Stimulated activated CD4-positive, alpha-beta T cell treated with anti-CD3 and anti-CD28 coated beads, TNF-alpha, amount 100 ng/mL, for 1 hour (primary cell): ENCODE measurements at regions not wholly inside any gene's neighbourhood (a gene's known extent, or its start where the extent isn't known, plus 50 kb on each side); places are given as distances from the start of the nearest gene placed in this dataset.
"Not testable (repeated sequence)": the region's sequence is repeated elsewhere in the genome, so short reads cannot be mapped to it uniquely, and the experiment has no call there.

ENCODE experiments used
- DNase-seq, 3 donors: peaks; one replicate each; pipeline ENCODE4 v3.0.0-alpha.2; 2020; ENCODE audit warnings: low read depth in 3 of 3, low spot score in 1 of 3

DNA sequence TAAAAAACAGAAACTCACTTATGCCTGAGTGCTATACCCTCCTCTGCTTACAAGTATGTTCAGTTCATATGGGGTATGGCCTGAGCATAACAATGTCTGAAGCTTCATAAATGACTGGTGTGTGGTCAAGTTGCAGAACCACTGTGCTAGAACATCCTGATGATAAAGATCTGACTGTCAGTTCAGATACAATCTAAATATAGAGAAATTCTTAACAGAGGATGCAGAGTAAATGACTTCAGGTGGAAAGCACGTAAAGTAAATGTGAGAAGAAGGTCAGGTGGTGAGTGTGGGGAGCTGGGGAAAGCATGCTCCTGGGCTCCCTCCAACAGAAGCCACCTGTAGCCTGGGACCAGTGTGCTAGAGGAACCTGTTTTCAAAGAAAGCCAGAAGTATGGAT lies 926.2 kb downstream of the TSN start:
- no peak for DNase-seq

DNA sequence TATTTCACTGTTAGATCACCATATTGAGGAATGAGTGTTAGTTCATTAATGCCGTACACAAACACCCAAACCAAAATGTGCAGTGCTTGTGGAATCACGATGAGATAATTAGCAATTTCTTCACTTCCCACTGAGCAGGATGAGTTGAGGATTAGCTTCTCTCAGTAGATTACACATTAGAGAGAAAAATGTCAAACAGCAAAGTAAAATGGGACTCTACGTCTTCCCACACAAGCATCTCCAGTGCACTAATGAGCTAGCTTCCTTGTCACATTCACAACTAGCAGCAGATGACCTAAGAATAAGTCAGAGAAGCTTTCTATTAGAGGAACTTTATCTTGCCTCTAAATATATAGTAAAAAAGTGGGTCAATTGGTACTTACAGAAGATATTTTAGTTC lies 926.9 kb downstream of the TSN start:
- DNase-seq = no peak

DNA sequence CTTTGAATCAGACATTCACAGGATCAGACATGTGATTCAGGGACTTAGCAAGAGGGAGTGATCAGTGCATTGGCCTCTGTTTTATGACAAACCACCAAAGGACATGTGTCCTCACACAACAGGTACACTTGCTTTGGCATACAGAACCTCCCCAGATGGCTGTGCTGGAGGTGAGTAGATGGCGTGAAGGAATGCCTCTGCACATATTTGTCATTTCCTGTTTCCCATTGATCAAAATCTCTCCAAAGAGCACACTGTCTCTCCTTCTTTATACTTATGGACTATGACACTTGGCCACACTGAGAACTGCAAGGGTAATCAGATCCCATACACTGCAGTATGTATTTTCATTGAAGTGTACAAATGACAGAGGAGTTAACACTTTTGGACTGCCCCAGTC lies 927.6 kb downstream of the TSN start:
- DNase-seq = no peak

DNA sequence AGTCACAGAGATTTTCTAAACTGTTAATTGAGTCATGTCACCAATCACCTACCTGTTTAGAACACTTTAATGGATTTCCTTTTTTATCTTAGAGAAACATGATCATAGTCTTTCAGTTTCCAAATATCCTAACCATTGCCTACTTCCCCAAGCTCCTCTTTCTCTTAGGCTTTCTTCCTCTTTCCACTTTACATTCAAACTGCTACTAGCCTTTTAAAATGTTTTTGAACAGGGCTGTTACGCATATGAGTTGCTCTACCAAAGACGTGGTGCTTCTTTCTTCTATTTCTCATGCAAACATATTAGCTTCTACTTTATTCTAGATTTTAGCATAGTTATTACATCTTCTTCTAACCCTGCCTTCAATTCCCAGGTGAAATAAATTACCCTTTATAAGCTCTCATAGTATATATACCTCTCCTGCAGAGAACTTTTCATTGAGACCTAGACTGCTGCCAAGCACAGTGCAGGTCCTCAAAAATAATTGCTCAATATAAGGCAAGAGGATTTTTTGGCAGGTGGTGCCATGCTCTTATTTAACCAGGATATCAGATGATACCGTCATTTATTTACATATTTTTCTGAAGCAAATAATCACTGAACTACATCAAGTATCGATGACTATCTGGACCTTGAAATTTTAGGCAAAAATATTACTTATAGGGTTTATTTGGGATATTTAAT lies 937.1 kb downstream of the TSN start:
- DNase-seq = no peak

DNA sequence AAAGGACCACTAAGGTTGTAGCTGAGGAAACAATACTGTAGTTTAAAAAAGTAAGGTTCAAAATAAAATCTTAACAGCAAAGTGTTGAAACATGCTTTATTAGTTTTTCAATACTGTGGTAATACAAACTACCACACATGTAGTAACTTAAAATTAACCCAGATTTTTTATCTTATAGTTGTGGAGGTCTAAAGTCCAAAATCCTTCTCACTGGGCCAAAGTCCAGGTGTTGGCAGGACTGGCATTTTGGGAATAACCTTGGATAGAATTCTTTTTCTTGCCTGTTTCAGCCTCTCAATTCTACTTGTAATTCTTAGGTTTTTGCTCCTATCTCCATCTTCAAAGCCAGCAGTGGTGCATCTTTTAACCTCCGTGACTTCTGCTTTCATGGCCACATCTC lies 942.0 kb downstream of the TSN start:
- no peak for DNase-seq

DNA sequence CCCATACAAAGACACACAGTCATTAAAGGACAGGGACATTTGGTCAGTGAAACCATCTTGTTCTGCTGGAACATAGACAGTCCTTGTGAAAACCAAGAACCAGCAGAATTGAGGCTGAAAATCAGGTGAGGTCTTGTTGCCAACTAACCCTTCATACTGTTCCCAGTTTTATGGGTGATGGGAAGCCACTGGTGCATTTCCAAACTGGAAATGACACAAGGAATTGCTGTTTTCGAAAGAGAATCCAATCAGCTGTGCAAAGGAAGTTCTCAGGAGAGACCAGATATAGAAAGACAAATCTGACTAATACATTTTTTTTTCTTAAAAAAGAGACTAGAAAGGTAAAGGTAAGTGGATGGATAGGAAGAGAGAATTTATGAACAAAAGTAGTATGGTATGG lies 948.2 kb downstream of the TSN start:
- no peak for DNase-seq

DNA sequence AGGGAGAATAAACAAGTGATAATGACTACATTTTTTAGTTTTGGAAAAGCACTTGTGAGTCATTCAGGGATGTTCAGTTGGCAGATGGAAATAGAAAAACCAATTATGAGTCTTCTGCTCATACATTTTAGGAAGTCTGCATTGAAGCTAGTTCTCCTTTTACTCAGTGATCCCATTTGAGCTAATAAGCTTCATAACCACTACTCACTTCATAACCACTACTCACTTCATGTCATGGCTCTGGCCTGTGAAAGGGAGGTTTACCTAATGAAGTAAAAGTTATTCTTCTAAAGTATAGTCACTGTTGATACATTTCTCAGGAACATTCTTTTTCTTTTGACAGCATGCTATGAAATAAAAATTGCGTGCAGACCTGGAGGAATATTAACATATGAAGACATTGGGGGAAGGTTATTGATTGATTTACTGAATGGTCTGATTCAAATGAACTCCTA lies 948.7 kb downstream of the TSN start:
- DNase-seq = no peak

DNA sequence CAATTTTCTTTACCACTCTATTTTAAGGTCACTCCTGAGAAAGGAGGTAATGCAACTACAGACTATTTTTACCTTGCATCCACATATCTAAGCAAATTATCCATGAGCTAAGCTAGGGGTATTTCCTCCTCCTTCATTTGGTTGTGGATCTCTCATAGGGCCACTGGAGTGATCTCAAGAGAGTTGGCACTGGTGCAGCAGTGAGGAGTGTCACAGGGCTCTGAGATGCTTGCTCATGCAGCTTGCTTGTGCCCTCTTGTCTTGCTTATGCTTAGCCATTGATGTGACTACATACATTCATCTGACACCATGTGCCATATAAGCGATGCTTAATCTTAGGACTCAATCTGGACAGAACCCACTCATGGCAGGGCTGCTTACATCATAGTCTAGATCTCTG lies 950.3 kb downstream of the TSN start:
- DNase-seq = no peak

DNA sequence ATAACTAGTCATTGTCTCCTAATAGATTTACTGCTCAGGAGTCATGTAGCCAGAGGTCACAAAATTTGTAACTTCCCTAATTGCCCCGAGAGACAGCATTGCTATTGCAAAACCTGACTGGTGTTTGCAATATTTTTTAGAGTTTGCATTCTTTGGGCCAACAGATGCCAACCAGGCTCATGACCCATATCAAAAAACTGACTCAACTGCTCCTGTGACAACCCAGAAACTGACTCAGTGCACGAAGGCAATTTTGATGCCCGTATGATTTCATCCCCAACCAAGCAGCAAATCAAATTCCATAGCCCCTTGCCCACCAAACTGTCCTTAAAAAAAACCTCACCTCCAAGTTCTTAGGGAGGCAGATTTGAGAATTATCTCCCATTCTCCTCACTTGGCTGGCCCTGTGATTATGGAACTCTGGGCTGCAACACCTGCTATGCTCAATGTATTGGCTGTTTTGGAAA lies 951.3 kb downstream of the TSN start:
- no peak for DNase-seq

DNA sequence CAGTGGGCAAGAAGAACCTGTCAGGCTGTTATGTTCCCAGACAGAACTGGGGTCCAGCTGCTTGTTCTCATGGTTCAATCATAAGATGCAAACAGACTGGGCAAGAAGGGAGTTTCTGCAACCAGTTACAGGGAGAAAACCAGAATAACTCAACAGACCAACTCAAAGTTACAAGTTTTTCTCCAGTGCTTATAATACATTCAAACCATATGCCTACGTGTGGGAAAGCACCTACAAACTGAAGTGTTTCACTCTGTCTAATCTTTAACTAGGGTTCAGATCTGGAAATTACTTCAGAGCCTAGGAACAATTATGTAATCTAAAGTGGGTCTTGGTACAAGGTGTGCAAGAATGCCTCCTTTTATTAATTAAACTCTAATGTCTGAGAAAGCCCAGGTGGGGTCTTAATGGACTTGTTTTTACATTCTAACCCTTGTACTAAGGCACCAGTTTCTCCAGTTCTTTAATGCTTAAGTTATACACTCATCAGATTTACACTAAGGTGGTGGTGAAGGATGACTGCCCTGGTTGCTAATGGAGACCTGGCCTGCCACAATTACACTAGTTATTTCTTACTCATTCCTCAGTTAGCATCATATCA lies 951.9 kb downstream of the TSN start:
- DNase-seq = no peak

DNA sequence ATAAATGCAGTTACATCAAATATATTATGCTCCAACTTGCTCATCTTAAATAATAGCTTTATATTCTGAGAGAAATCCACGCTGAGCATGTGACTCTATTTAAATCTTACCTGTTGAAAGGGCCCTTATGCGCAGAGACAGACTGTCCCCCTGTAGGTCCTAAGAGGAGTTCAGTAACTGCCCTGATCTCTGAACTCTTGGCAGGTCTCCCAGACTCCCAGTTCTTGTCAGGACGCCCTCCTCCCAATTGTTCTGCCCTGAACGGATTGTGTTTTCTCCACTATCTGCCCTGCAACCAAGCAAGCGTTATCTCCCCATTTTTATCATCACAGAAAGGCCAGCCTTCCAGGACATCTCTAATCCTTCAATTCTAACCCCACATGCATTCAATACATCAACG lies 954.6 kb downstream of the TSN start:
- no peak for DNase-seq

- DNase-seq = no peak
Measured at GRCh38 chr2:122713800-122714199, 958.3 kb downstream of the TSN start.

DNA sequence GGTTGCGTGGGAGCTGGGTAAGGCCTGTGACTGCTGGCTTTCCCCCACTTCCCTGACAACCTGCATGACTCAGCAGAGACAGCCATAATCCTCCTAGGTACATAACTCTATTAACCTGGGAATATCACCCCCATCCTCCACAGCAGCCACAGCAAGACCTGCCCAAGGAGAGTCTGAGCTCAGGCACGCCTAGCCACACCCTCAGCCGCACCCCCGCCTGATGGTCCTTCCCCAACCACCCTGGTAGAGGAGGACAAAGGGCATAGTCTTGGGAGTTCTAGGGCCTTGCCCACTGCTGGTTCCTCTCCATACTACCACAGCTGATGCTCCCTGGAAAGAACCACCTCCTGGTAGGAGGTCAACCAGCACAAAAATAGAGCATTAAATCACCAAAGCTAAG lies 965.4 kb downstream of the TSN start:
- not testable (repeated sequence) for DNase-seq

- no peak for DNase-seq
Measured at GRCh38 chr2:122734766-122735424, 979.4 kb downstream of the TSN start.

DNA sequence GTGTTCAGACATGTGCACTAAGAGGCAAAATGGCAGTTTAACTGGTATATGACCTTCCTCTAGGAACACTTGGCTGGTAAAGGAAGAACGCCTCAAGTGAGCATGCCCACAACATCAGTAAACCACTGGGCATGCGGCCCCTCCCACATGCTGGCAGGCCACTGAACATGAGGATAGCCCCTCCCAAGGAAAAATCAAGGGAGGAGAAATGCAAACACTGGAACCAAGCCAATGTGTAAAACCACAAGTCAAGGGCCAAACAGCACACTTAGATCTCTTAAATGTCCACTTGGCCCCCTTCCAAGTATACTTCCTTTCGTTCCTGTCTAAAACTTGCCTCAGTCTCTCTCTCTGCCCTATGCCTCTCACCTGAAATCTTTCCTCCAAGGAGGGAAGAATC lies 980.8 kb downstream of the TSN start:
- DNase-seq = no peak

DNA sequence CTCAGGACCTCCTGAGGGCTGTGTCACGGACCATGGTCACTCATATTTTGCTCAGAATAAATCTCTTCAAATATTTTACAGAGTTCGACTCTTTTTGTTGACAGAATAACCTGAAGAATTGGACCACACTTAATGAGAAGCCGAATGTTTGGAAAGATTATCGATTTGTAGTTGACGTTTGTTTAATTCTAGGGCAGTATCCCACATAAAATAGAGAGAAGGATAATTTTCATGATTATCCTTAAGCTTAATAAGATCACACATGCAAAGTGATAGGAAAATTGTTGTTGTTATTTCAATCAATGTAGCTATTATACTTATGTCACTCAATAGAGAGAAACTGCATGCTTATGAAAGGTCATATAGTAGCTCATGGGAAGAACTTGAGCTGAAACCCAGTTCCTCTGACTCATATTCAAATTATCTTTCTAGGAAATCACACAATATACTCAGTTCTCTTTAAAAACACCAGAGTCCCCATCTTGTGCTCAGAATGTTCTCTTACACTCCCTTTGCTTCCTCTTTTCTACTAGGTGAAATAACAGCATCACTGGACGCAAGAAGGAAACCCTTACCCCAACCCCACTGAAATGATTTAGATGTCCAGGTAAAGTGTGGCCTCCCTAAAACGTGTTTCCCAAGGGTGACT lies 982.1 kb downstream of the TSN start:
- DNase-seq = no peak

DNA sequence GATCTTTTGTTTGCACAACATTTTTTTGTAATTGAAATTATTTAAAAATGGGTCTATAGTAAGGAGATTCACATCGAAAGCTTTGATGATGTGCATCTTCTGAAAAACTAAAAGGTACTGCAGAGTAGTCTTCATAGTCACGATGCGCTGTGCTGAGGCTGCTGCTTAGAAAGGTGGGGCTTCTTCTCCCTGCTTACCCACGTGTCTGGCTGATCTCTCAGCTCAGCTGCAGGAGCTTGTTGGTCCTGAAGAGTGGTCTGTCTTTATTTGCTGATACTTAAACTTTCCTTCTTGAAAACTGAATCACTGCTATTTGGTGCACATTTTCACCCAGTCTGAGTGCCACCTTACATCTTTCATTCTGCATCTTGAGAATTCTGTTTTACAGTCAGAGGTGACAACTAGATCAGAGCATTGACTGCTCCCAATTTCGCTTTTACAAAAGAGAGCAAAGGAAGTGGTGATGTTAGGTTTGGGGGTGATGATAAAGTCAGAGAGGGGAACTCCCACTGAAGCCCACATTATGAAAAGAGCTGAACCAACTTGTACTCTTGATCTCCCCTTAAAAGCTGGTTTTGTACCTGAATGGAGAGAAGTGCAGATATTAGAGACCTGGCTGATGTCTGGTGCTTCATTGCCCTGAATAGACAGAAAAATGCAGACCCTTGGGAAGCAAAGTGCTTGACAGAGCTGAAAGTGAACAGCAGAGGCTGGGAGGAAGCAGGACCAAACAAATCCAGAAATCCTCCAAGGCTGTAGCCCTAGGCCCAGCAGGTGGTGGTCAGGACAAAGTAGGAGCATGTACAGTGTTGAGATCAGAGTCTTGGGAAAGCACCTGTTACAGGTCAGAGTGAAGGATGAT lies 984.5 kb downstream of the TSN start:
- no peak for DNase-seq

DNA sequence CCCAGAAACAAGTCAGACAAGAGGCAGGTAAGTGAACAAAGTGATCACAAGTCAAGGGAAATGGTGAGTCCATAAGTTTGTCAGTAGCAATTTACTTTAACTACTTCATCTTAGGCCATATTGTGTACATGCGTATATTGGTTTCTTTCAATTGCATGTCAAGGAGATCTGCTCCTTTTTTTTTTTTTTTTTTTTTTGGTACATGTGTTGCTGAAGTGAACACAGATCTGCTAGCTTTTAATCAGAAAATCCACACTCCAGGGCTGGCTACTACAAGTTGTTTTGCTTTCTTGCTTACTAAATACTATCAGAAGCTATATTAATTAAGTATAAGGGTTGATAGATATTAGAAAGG lies 985.1 kb downstream of the TSN start:
- DNase-seq = no peak

DNA sequence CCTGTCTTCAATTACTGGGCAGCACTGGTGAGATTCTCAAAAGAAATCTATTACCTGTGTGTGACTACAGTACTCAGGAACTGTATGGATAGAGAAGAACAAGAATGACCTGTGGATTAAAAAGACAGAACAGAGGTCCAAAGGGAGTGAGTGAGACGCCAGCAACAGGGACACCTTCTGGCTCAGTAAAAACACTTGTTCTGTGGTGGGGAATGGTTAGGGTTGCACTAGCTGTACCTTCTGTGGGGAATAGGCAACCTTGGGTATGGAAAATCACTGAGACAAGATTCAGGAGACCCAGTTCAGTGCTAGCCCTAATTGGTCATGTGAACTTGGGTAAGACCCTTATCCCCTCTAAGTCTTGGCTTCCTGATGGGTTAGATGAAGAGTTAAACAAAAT lies 986.0 kb downstream of the TSN start:
- DNase-seq = no peak

DNA sequence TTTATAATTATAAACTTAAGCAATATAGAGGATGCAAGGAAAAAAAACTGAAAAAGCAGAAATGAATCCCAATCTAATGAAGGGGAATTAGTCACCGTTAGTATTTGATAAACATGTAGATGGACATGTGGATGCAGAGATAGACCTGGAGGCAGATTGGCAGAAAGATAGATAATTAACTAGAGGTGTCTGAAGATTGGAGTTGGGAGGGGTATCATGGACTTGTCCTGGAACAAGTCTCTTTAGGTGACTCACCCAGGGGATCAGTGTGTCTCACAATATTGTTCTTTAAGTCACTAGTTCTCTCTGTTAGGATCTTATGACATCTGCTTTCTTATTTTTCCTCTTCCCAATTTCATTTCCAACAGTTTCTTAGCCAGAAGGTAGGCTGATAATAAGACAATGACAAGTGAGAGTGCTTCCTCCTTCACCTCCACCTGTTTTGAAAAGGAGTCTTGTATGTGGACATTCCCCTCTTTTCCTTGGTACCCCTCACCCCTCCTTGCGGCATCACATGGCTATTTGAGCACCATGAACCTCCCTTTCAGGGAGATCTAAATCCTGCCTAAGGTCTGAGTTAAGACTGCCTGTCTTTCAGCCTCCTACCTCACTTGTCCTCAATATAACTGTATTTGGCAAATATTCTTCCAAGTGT lies 987.7 kb downstream of the TSN start:
- DNase-seq = no peak

GRCh38 chr2:122745603-122746002 lies 990.2 kb downstream of the TSN start:
- no peak for DNase-seq
